PFSK-1 (cell line): ENCODE measurements at regions not wholly inside any gene's neighbourhood (a gene's known extent, or its start where the extent isn't known, plus 50 kb on each side); places are given as distances from the start of the nearest gene placed in this dataset.

ENCODE experiments used
- POLR2AphosphoS5 ChIP-seq: IDR thresholded peaks from 2 replicates; pipeline ENCODE4 v1.6.1; 2012; ENCODE audit warnings: low read depth, mild to moderate bottlenecking, control low read depth, low read length, moderate library complexity
- SIN3A ChIP-seq: IDR thresholded peaks from 2 replicates; pipeline ENCODE4 v1.6.1; 2012; ENCODE audit warnings: mild to moderate bottlenecking, low read length, moderate library complexity, borderline replicate concordance; ENCODE audit not compliant: insufficient read depth

DNA sequence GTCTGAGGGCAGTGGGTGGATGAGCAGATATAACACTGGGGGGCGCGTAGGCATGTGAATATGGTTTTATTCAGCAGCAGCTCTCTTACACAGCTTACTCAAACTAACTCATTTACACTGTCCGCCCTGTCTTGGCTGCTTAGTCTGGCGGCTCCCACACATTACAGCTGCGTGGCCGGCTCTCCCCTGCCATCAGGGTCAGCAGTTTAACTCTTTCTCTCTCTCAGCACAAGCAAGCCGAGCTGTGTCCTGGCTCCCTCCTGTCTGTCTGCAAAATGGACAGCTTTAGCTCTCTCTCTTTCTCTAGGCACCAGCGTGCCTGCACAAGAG, 1310.1 kb upstream of the RAG2 start:
- TF ChIP-seq SIN3A (no peak), POLR2AphosphoS5 (no peak)
